ENCODE measurements at regions not wholly inside any gene's neighbourhood (a gene's known extent, or its start where the extent isn't known, plus 50 kb on each side); places are given as distances from the start of the nearest gene placed in this dataset.

DNA sequence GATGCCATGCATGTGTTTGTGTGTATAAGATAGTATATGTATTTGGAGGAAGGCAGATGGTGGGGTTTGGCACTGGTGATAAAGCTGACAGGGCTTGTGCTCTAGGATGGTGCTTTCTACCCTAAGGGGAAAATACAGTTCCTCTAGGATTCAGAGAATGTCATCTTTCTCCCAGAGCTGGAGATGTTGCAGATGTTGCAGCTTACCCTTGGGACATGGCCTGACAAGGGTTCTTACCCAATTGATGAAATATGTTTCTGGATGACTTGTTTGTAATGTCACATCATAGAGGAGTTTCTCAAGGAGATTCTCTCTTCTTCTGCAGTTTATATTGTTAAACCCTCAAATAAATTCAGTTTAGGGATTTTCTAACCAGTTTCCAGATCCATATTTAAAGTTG lies 52.5 kb upstream of the PITX2 start:
- Histone ChIP-seq H3K9me3 (ENCODE audit: control insufficient read depth, low read length) (no peaks in the 10 kb centered on the region), H3K27me3 (replicated peaks; ENCODE audit: control insufficient read depth, insufficient read depth, low read length, poor library complexity, severe bottlenecking) (no peaks in the 10 kb centered on the region), H3K4me1 (ENCODE audit: control insufficient read depth, insufficient read depth, low read length, poor library complexity, severe bottlenecking) (no peaks in the 10 kb centered on the region), H3K36me3 (ENCODE audit: control insufficient read depth, insufficient read depth, low read length) (no peaks in the 10 kb centered on the region), H3K4me3 (ENCODE audit: insufficient read depth, low read depth, low read length, poor library complexity, severe bottlenecking) (no peak overlapping the region), H3K27ac (ENCODE audit: insufficient read depth, low read length, poor library complexity, severe bottlenecking) (no peak overlapping the region)
- no peak for DNase-seq

DNA sequence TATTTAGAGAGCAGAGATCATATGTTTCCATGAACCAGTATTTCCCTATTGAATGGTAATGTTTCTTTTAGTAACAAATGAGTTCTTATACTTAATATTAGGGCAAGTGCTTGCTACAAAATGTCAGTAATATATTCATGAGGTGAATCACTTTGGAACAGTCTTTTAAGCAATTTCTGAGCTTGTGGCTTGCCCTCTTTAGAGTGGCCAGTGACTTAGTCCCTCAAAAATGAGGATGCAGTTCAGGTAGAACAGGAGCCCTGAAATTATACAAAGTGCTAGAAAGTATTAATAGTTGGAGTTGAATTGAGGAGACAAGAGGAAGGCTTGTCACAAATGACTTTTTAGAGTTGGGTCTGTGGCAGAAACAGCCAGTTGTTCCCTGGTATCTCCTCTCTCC lies 53.4 kb upstream of the PITX2 start:
- H3K9me3 ChIP-seq (ENCODE audit: control insufficient read depth, low read length) = no peaks in the 10 kb centered on the region
- DNase-seq = no peak
- H3K36me3 ChIP-seq (ENCODE audit: control insufficient read depth, insufficient read depth, low read length) = no peaks in the 10 kb centered on the region
- H3K27me3 ChIP-seq (replicated peaks; ENCODE audit: control insufficient read depth, insufficient read depth, low read length, poor library complexity, severe bottlenecking) = no peaks in the 10 kb centered on the region
- no peak overlapping the region for H3K27ac ChIP-seq (ENCODE audit: insufficient read depth, low read length, poor library complexity, severe bottlenecking)
- H3K4me1 ChIP-seq (ENCODE audit: control insufficient read depth, insufficient read depth, low read length, poor library complexity, severe bottlenecking) = no peaks in the 10 kb centered on the region
- H3K4me3 ChIP-seq (ENCODE audit: insufficient read depth, low read depth, low read length, poor library complexity, severe bottlenecking) = no peak overlapping the region

DNA sequence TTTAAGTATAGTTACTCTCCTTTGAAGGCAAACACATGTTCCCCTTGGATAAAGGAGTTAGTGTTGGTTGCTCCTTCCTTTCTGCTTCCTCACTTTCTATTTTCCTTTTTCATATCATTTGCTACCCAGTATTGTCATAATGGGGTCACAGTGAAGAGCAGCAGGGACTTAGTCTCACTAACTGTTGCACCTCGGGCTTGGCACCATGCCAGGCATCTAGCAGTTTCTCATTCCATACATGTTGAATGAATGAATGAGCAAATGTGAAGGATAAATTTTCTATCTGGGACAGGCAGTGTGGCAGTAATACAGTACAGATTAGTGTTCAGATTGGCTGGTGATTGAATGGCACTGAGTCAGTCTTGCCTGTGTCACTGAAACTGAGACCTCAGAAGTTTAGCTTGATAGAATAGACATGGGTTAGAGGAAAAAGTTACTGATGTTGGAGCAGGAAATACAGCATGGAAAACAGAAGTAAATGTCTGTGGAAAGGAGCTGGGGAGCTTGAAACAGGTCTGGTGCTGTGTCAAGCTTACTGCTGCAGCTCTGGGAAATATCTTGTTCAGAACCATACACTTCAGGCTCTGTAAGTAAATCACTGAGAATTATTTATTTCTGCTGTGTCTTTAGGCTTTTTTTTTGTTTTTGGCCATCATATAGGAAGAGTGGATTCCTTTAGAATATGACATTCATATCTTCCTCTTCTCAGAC lies 55.8 kb upstream of the PITX2 start:
- no peak for DNase-seq
- H3K4me3 ChIP-seq (ENCODE audit: insufficient read depth, low read depth, low read length, poor library complexity, severe bottlenecking) = no peak overlapping the region
- H3K36me3 ChIP-seq (ENCODE audit: control insufficient read depth, insufficient read depth, low read length) = no peaks in the 10 kb centered on the region
- no peaks in the 10 kb centered on the region for H3K9me3 ChIP-seq (ENCODE audit: control insufficient read depth, low read length)
- no peaks in the 10 kb centered on the region for H3K4me1 ChIP-seq (ENCODE audit: control insufficient read depth, insufficient read depth, low read length, poor library complexity, severe bottlenecking)
- H3K27ac ChIP-seq (ENCODE audit: insufficient read depth, low read length, poor library complexity, severe bottlenecking) = no peak overlapping the region
- H3K27me3 ChIP-seq (replicated peaks; ENCODE audit: control insufficient read depth, insufficient read depth, low read length, poor library complexity, severe bottlenecking) = no peaks in the 10 kb centered on the region

DNA sequence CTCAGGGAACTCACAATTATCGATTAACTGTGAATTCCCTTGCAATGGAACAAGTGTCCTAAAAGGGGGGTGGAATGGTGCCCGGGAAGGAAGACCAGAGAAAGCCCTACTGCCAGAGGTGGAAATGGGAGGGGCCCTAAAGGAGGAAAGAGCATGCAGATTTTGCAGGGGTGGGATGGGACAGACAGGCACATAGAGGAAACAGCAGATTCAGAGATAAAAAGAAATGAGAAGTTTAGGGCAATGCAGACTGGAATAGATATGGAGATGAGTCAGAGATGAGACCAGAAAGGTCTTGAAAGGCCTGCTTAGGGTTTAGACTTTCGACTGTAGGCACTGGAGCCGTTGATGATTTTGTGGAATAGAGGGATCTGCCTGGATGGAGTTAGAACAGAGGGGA lies 57.4 kb upstream of the PITX2 start:
- H3K36me3 ChIP-seq (ENCODE audit: control insufficient read depth, insufficient read depth, low read length) = no peaks in the 10 kb centered on the region
- no peaks in the 10 kb centered on the region for H3K9me3 ChIP-seq (ENCODE audit: control insufficient read depth, low read length)
- H3K4me3 ChIP-seq (ENCODE audit: insufficient read depth, low read depth, low read length, poor library complexity, severe bottlenecking) = no peak overlapping the region
- H3K27me3 ChIP-seq (replicated peaks; ENCODE audit: control insufficient read depth, insufficient read depth, low read length, poor library complexity, severe bottlenecking) = no peaks in the 10 kb centered on the region
- H3K27ac ChIP-seq (ENCODE audit: insufficient read depth, low read length, poor library complexity, severe bottlenecking) = no peak overlapping the region
- DNase-seq = no peak
- no peaks in the 10 kb centered on the region for H3K4me1 ChIP-seq (ENCODE audit: control insufficient read depth, insufficient read depth, low read length, poor library complexity, severe bottlenecking)

DNA sequence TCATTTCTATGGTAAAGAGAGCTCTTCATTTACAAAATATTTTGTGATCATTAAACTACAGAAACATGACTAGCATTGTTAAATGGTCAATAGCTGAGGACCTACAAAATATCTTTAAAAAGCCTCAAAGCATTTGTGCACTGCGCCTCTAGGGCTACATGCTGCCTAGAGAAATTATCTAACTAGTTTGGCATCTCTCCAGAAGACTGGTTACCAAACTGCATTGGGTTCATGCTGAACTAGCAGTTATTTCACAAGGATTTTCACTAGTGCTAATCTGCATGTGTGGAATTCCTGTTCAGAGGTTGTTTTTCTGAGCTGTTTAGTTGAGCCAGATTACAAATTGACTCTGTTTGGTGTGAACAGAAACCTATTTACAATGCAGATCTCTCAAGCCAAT lies 58.5 kb upstream of the PITX2 start:
- DNase-seq = no peak
- H3K4me3 ChIP-seq (ENCODE audit: insufficient read depth, low read depth, low read length, poor library complexity, severe bottlenecking) = no peak overlapping the region
- H3K27me3 ChIP-seq (replicated peaks; ENCODE audit: control insufficient read depth, insufficient read depth, low read length, poor library complexity, severe bottlenecking) = no peaks in the 10 kb centered on the region
- H3K36me3 ChIP-seq (ENCODE audit: control insufficient read depth, insufficient read depth, low read length) = no peaks in the 10 kb centered on the region
- H3K9me3 ChIP-seq (ENCODE audit: control insufficient read depth, low read length) = no peaks in the 10 kb centered on the region
- H3K27ac ChIP-seq (ENCODE audit: insufficient read depth, low read length, poor library complexity, severe bottlenecking) = no peak overlapping the region
- H3K4me1 ChIP-seq (ENCODE audit: control insufficient read depth, insufficient read depth, low read length, poor library complexity, severe bottlenecking) = no peaks in the 10 kb centered on the region

DNA sequence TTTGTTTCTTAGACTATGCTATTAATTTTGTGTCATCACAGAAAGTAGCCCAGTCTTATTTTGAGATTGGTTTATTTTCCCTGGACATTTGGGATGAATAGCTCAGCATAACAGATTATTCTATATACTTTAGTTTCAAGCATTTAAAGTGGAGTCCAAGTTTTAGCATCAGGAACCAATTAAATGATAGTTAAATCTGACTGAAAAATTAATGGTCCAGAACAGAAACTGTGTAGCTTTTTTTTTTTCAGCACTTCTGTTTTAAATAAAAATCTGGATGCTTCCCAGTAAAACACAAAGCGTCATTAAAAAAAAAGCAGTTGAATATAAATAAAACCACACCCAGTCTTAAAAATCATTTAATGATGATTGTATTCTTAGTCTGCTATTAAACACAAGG lies 59.4 kb upstream of the PITX2 start:
- no peaks in the 10 kb centered on the region for H3K27me3 ChIP-seq (replicated peaks; ENCODE audit: control insufficient read depth, insufficient read depth, low read length, poor library complexity, severe bottlenecking)
- no peaks in the 10 kb centered on the region for H3K36me3 ChIP-seq (ENCODE audit: control insufficient read depth, insufficient read depth, low read length)
- H3K9me3 ChIP-seq (ENCODE audit: control insufficient read depth, low read length) = no peaks in the 10 kb centered on the region
- no peak overlapping the region for H3K27ac ChIP-seq (ENCODE audit: insufficient read depth, low read length, poor library complexity, severe bottlenecking)
- H3K4me3 ChIP-seq (ENCODE audit: insufficient read depth, low read depth, low read length, poor library complexity, severe bottlenecking) = no peak overlapping the region
- no peaks in the 10 kb centered on the region for H3K4me1 ChIP-seq (ENCODE audit: control insufficient read depth, insufficient read depth, low read length, poor library complexity, severe bottlenecking)
- DNase-seq = no peak

DNA sequence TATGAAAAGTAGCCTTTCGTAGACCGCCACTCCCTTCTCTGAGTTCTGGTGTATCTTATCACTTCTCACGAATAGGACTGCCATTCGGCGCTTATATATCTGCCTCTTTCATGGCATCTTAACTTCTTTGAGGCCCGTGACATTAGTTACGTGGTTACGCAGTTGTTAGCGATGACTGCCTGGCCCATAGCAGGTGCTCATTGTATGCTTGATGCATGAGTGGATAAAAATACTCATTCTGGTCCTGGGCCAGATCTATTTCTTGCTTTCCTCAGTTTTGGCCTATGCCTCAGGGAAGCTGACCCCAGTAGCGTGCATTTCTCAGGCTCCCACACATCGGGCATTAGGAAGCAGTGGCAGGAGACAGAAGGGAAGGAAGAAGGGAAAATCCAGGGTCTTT lies 60.7 kb upstream of the PITX2 start:
- no peaks in the 10 kb centered on the region for H3K27me3 ChIP-seq (replicated peaks; ENCODE audit: control insufficient read depth, insufficient read depth, low read length, poor library complexity, severe bottlenecking)
- H3K36me3 ChIP-seq (ENCODE audit: control insufficient read depth, insufficient read depth, low read length) = no peaks in the 10 kb centered on the region
- H3K4me1 ChIP-seq (ENCODE audit: control insufficient read depth, insufficient read depth, low read length, poor library complexity, severe bottlenecking) = no peaks in the 10 kb centered on the region
- no peaks in the 10 kb centered on the region for H3K9me3 ChIP-seq (ENCODE audit: control insufficient read depth, low read length)
- H3K4me3 ChIP-seq (ENCODE audit: insufficient read depth, low read depth, low read length, poor library complexity, severe bottlenecking) = no peak overlapping the region
- no peak overlapping the region for H3K27ac ChIP-seq (ENCODE audit: insufficient read depth, low read length, poor library complexity, severe bottlenecking)
- DNase-seq = no peak

DNA sequence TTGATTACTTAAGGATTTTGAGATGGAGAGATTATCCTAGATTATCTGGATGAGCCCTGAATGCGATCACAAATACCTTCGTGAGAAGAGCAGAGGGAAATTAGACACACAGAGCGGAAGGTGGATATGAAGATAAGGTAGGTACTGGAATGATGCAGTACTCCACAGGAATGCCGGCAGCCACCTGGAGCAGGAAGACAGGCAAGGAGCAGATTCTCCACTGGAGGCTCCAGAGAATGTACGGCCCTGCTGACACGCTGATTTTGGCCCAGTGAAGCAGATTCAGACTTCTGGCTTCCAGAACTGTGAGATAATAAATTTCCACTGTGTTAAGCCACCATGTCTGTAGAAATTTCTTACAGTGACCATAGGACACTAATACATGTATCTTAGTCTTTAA lies 79.4 kb upstream of the PITX2 start:
- no peak overlapping the region for H3K4me3 ChIP-seq (ENCODE audit: insufficient read depth, low read depth, low read length, poor library complexity, severe bottlenecking)
- H3K27me3 ChIP-seq (replicated peaks; ENCODE audit: control insufficient read depth, insufficient read depth, low read length, poor library complexity, severe bottlenecking) = no peaks in the 10 kb centered on the region
- no peaks in the 10 kb centered on the region for H3K4me1 ChIP-seq (ENCODE audit: control insufficient read depth, insufficient read depth, low read length, poor library complexity, severe bottlenecking)
- H3K9me3 ChIP-seq (ENCODE audit: control insufficient read depth, low read length) = no peaks in the 10 kb centered on the region
- H3K36me3 ChIP-seq (ENCODE audit: control insufficient read depth, insufficient read depth, low read length) = no peaks in the 10 kb centered on the region
- no peak for DNase-seq
- no peak overlapping the region for H3K27ac ChIP-seq (ENCODE audit: insufficient read depth, low read length, poor library complexity, severe bottlenecking)

DNA sequence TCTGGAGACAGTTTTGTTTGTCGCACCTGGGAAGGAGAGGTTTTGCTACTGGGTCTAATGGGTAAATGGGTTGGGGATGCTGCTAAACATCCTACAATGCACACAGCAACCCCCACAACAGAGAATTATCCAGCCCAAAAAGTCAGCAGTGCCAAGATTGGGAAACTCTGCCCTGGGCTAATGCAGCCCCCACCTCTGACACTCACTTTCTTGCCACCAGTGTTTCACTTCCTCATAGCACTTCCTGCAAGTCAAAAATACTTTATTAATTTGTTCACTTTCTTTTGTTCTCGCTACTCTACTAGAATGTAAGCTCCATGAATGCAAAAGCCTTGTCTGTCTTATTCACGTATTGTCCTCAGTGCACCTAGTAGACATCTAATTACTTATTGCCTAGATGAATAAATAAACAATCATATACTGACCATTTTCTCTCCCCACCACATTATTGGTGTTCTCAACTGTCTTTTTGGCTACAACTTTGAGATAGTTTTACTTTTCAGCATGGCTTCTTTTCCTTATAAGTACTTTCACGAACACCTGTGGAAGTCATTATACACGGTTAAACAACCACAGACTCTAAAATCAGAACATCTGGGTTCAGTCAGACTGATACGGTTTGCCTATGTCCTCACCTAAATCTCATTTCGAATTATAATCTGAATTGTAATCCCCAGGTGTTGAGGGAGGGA lies 82.0 kb upstream of the PITX2 start:
- H3K4me1 ChIP-seq (ENCODE audit: control insufficient read depth, insufficient read depth, low read length, poor library complexity, severe bottlenecking) = no peaks in the 10 kb centered on the region
- no peaks in the 10 kb centered on the region for H3K36me3 ChIP-seq (ENCODE audit: control insufficient read depth, insufficient read depth, low read length)
- H3K4me3 ChIP-seq (ENCODE audit: insufficient read depth, low read depth, low read length, poor library complexity, severe bottlenecking) = no peak overlapping the region
- H3K9me3 ChIP-seq (ENCODE audit: control insufficient read depth, low read length) = no peaks in the 10 kb centered on the region
- no peak for DNase-seq
- no peak overlapping the region for H3K27ac ChIP-seq (ENCODE audit: insufficient read depth, low read length, poor library complexity, severe bottlenecking)
- H3K27me3 ChIP-seq (replicated peaks; ENCODE audit: control insufficient read depth, insufficient read depth, low read length, poor library complexity, severe bottlenecking) = no peaks in the 10 kb centered on the region

DNA sequence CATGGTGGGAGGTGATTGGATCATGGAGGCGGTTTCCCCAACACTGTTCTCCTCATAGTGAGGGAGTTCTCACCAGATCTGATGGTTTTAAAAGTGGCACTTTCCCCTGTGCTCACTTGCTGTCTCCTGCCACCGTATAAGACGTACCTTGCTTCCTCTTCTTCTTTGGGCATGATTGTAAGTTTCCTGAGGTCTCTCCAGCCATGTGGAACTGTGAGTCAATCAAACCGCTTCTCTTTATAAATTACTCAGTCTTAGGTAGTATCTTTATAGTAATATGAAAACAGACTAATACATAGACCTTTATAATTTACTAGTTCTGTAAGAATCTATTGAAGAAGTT lies 82.5 kb upstream of the PITX2 start:
- H3K4me1 ChIP-seq (ENCODE audit: control insufficient read depth, insufficient read depth, low read length, poor library complexity, severe bottlenecking) = no peaks in the 10 kb centered on the region
- no peaks in the 10 kb centered on the region for H3K9me3 ChIP-seq (ENCODE audit: control insufficient read depth, low read length)
- no peaks in the 10 kb centered on the region for H3K27me3 ChIP-seq (replicated peaks; ENCODE audit: control insufficient read depth, insufficient read depth, low read length, poor library complexity, severe bottlenecking)
- no peak for DNase-seq
- no peak overlapping the region for H3K4me3 ChIP-seq (ENCODE audit: insufficient read depth, low read depth, low read length, poor library complexity, severe bottlenecking)
- no peak overlapping the region for H3K27ac ChIP-seq (ENCODE audit: insufficient read depth, low read length, poor library complexity, severe bottlenecking)
- no peaks in the 10 kb centered on the region for H3K36me3 ChIP-seq (ENCODE audit: control insufficient read depth, insufficient read depth, low read length)
